ENCODE measurements at regions not wholly inside any gene's neighbourhood (a gene's known extent, or its start where the extent isn't known, plus 50 kb on each side); places are given as distances from the start of the nearest gene placed in this dataset.

GRCh38 chr3:40994611-40995010 lies 204.7 kb upstream of the CTNNB1 start:
- Histone ChIP-seq H3K9me2 (ENCODE audit: insufficient read depth, low read length) (no peaks in the 10 kb centered on the region), H3K4me2 (ENCODE audit: low read length) (no peak overlapping the region), H3K36me3 (ENCODE audit: insufficient read depth, low read length) (no peaks in the 10 kb centered on the region), H3K4me3 (ENCODE audit: low read depth, low read length, poor library complexity, severe bottlenecking) (no peak overlapping the region), H3K27ac (ENCODE audit: low read depth, low read length, poor library complexity, severe bottlenecking) (no peak overlapping the region), H4K20me1 (ENCODE audit: insufficient read depth, low read length) (no peaks in the 10 kb centered on the region), H3K79me2 (ENCODE audit: insufficient read depth, low read depth, low read length) (no peaks in the 10 kb centered on the region), H3K4me1 (ENCODE audit: insufficient read depth, low read length, poor library complexity, severe bottlenecking) (no peaks in the 10 kb centered on the region), H2AFZ (ENCODE audit: low read length) (no peak overlapping the region), H3K9me3 (ENCODE audit: low read length) (no peaks in the 10 kb centered on the region)
- BruUV-seq (replicated peaks): no TSS peak
- ChIA-PET CTCF (ENCODE audit: unreplicated experiment) (no interaction called here), POLR2A (interaction anchor here (0.6 to 1.4 kb wide), 5 partner anchors 20 to 1918 kb away, joined by 3 to 4 read pairs (median 3); no protein-coding TSS in a partner anchor)
- DNase-seq (ENCODE audit: low spot score): no peak
- intact Hi-C loops (cut with micrococcal nuclease; ENCODE audit: unreplicated experiment): no loop called here
- TF ChIP-seq CTCF (conservative IDR thresholded peaks at IDR 0.05; ENCODE audit: low read length): no peak
- TF ChIP-seq EZH2phosphoT487 (IDR thresholded peaks at IDR 0.05; ENCODE audit: borderline replicate concordance, low read depth, low read length): no peak

- TF ChIP-seq EZH2phosphoT487 (IDR thresholded peaks at IDR 0.05; ENCODE audit: borderline replicate concordance, low read depth, low read length) (no peak), CTCF (conservative IDR thresholded peaks at IDR 0.05; ENCODE audit: low read length) (no peak)
- no peaks in the 10 kb centered on the region for H3K79me2 ChIP-seq (ENCODE audit: insufficient read depth, low read depth, low read length)
- no peak overlapping the region for H3K4me2 ChIP-seq (ENCODE audit: low read length)
- H3K27ac ChIP-seq (ENCODE audit: low read depth, low read length, poor library complexity, severe bottlenecking): no peak overlapping the region
- no peaks in the 10 kb centered on the region for H4K20me1 ChIP-seq (ENCODE audit: insufficient read depth, low read length)
- ChIA-PET CTCF (ENCODE audit: unreplicated experiment) (no interaction called here), POLR2A (interaction anchor here (0.6 to 1.4 kb wide), 5 partner anchors 21 to 1918 kb away, joined by 3 to 4 read pairs (median 3); no protein-coding TSS in a partner anchor)
- intact Hi-C loops (cut with micrococcal nuclease; ENCODE audit: unreplicated experiment): no loop called here
- no TSS peak for BruUV-seq (replicated peaks)
- H3K9me3 ChIP-seq (ENCODE audit: low read length): no peaks in the 10 kb centered on the region
- no peaks in the 10 kb centered on the region for H3K36me3 ChIP-seq (ENCODE audit: insufficient read depth, low read length)
- H3K9me2 ChIP-seq (ENCODE audit: insufficient read depth, low read length): no peaks in the 10 kb centered on the region
- H3K4me1 ChIP-seq (ENCODE audit: insufficient read depth, low read length, poor library complexity, severe bottlenecking): no peaks in the 10 kb centered on the region
- no peak overlapping the region for H3K4me3 ChIP-seq (ENCODE audit: low read depth, low read length, poor library complexity, severe bottlenecking)
- no peak overlapping the region for H2AFZ ChIP-seq (ENCODE audit: low read length)
- no peak for DNase-seq (ENCODE audit: low spot score)
These were observed 204.0 kb upstream of the CTNNB1 start for GRCh38 chr3:40995271-40995670.

- H3K4me1 ChIP-seq (ENCODE audit: insufficient read depth, low read length, poor library complexity, severe bottlenecking): peaks cover 3% of the 10 kb centered on the region
- DNase-seq (ENCODE audit: low spot score): no peak
- H3K4me3 ChIP-seq (ENCODE audit: low read depth, low read length, poor library complexity, severe bottlenecking): no peak overlapping the region
- TF ChIP-seq CTCF (conservative IDR thresholded peaks at IDR 0.05; ENCODE audit: low read length): no peak
- no peak for TF ChIP-seq EZH2phosphoT487 (IDR thresholded peaks at IDR 0.05; ENCODE audit: borderline replicate concordance, low read depth, low read length)
- no peaks in the 10 kb centered on the region for H3K79me2 ChIP-seq (ENCODE audit: insufficient read depth, low read depth, low read length)
- ChIA-PET CTCF (ENCODE audit: unreplicated experiment) (no interaction called here), POLR2A (interaction anchor here (0.5 kb wide), 1 partner anchor 36 kb away, joined by 3 read pairs; no protein-coding TSS in a partner anchor)
- no peaks in the 10 kb centered on the region for H3K9me3 ChIP-seq (ENCODE audit: low read length)
- H3K36me3 ChIP-seq (ENCODE audit: insufficient read depth, low read length): no peaks in the 10 kb centered on the region
- BruUV-seq (replicated peaks): no TSS peak
- H3K27ac ChIP-seq (ENCODE audit: low read depth, low read length, poor library complexity, severe bottlenecking): no peak overlapping the region
- intact Hi-C loops (cut with micrococcal nuclease; ENCODE audit: unreplicated experiment): no loop called here
- H2AFZ ChIP-seq (ENCODE audit: low read length): no peak overlapping the region
- H3K4me2 ChIP-seq (ENCODE audit: low read length): no peak overlapping the region
- H3K9me2 ChIP-seq (ENCODE audit: insufficient read depth, low read length): no peaks in the 10 kb centered on the region
- H4K20me1 ChIP-seq (ENCODE audit: insufficient read depth, low read length): no peaks in the 10 kb centered on the region
These were observed 202.9 kb upstream of the CTNNB1 start for GRCh38 chr3:40996382-40996781.

Data from OCI-LY7 (cell line).